A673 (cell line): ENCODE measurements at regions not wholly inside any gene's neighbourhood (a gene's known extent, or its start where the extent isn't known, plus 50 kb on each side); places are given as distances from the start of the nearest gene placed in this dataset.

Source experiments
- BruUV-seq: library from RNA; stranded (reverse); fragments of 400-500 nt; replicated peaks from 2 replicates; lab custom pipeline; 2021; lab: Mats Ljungman, UMichigan
- CTCF ChIA-PET: fragments of 300-600 bp; sonication (Branson Sonifier 250); formaldehyde crosslinking; loops from one replicate; lab custom pipeline; 2022; ENCODE audit warnings: antibody characterized with exemption; lab: Charles Lee
- POLR2A ChIA-PET: fragments of 300-600 bp; sonication (Branson Sonifier 250); formaldehyde crosslinking; loops from one replicate; lab custom pipeline; 2022; ENCODE audit warnings: antibody characterized with exemption; ENCODE audit not compliant: low non-redundant PET; lab: Charles Lee
- DNase-seq: peaks from one replicate; pipeline ENCODE4 v3.0.0-alpha.2; 2015; ENCODE audit warnings: low spot score
- H3K27ac ChIP-seq: fragments of 200-600 bp; sonication (generic); 2 replicates; pipeline ENCODE4 v1.5.1; 2016; ENCODE audit warnings: mixed run types, low read depth, mild to moderate bottlenecking, mixed read lengths, antibody characterized with exemption, low read length; ENCODE audit not compliant: poor library complexity, severe bottlenecking
- H3K27me3 ChIP-seq: fragments of 200-600 bp; sonication (generic); replicated peaks from 2 replicates; pipeline ENCODE4 v1.6.1; 2017; ENCODE audit warnings: mixed run types, low read depth, mild to moderate bottlenecking, mixed read lengths, antibody characterized with exemption, low read length; ENCODE audit not compliant: insufficient read depth, poor library complexity
- H3K36me3 ChIP-seq: fragments of 200-600 bp; sonication (generic); 2 replicates; pipeline ENCODE4 v1.6.1; 2016; ENCODE audit warnings: mixed run types, mild to moderate bottlenecking, mixed read lengths, antibody characterized with exemption, low read length; ENCODE audit not compliant: insufficient read depth, poor library complexity, severe bottlenecking
- H3K4me1 ChIP-seq: fragments of 200-600 bp; sonication (generic); 2 replicates; pipeline ENCODE4 v1.6.1; 2017; ENCODE audit warnings: mixed run types, mild to moderate bottlenecking, mixed read lengths, antibody characterized with exemption, low read length; ENCODE audit not compliant: insufficient read depth, poor library complexity, severe bottlenecking
- H3K4me3 ChIP-seq: fragments of 200-600 bp; sonication (generic); 2 replicates; pipeline ENCODE4 v1.5.1; 2016; ENCODE audit warnings: low read depth, mixed run types, mild to moderate bottlenecking, mixed read lengths, low read length; ENCODE audit not compliant: poor library complexity, severe bottlenecking
- H3K9me3 ChIP-seq: fragments of 200-600 bp; sonication (generic); 2 replicates; pipeline ENCODE4 v1.6.1; 2016; ENCODE audit warnings: mixed run types, low read depth, mild to moderate bottlenecking, mixed read lengths, antibody characterized with exemption, low read length; ENCODE audit not compliant: poor library complexity, severe bottlenecking
- CTCF ChIP-seq: fragments of 300-800, 200-600 bp; sonication (generic); conservative IDR thresholded peaks from 2 replicates; pipeline ENCODE4 v1.5.1; 2017; ENCODE audit warnings: low read depth, mild to moderate bottlenecking, antibody characterized with exemption, low read length, moderate library complexity, mixed read lengths
- EZH2 ChIP-seq: fragments of 200-600 bp; sonication (generic); IDR thresholded peaks from 2 replicates; pipeline ENCODE4 v1.6.1; 2017; ENCODE audit warnings: borderline replicate concordance, low read depth, mild to moderate bottlenecking, mixed read lengths, antibody characterized with exemption, low read length; ENCODE audit not compliant: poor library complexity, severe bottlenecking
- intact Hi-C: fragments of 100-400 bp; cut with micrococcal nuclease; formaldehyde crosslinking; loops from one replicate; pipeline ENCODE4 v1.10.0; 2022; ENCODE audit not compliant: unreplicated experiment

- Histone ChIP-seq H3K9me3 (no peaks in the 10 kb centered on the region), H3K4me3 (no peak overlapping the region), H3K27ac (no peak overlapping the region), H3K27me3 (peaks cover 8% of the 10 kb centered on the region), H3K36me3 (no peaks in the 10 kb centered on the region), H3K4me1 (no peaks in the 10 kb centered on the region)
- BruUV-seq, result no TSS peak
- no peak for DNase-seq
- intact Hi-C loops, result no loop called here
- TF ChIP-seq CTCF (no peak), EZH2 (no peak)
- ChIA-PET POLR2A (no interaction called here), CTCF (no interaction called here)
These were observed 189.6 kb downstream of the GPAM start for GRCh38 chr10:111993872-111994426.

GRCh38 chr10:111996103-111996502, 187.5 kb downstream of the GPAM start:
- BruUV-seq, result no TSS peak
- CTCF ChIA-PET, result no interaction called here
- Histone ChIP-seq H3K9me3 (no peaks in the 10 kb centered on the region), H3K27ac (no peak overlapping the region), H3K36me3 (no peaks in the 10 kb centered on the region), H3K4me1 (no peaks in the 10 kb centered on the region), H3K27me3 (peaks cover 3% of the 10 kb centered on the region), H3K4me3 (no peak overlapping the region)
- DNase-seq, result no peak
- TF ChIP-seq CTCF (no peak), EZH2 (no peak)
- POLR2A ChIA-PET, result no interaction called here
- intact Hi-C loops, result no loop called here

- no peak for DNase-seq
- peaks cover 3% of the 10 kb centered on the region for H3K27me3 ChIP-seq
- BruUV-seq, result no TSS peak
- no peak overlapping the region for H3K4me3 ChIP-seq
- ChIA-PET CTCF (no interaction called here), POLR2A (no interaction called here)
- intact Hi-C loops, result no loop called here
- H3K9me3 ChIP-seq, result no peaks in the 10 kb centered on the region
- TF ChIP-seq EZH2 (no peak), CTCF (no peak)
- H3K27ac ChIP-seq, result no peak overlapping the region
- no peaks in the 10 kb centered on the region for H3K36me3 ChIP-seq
- H3K4me1 ChIP-seq, result no peaks in the 10 kb centered on the region
These were observed 184.8 kb downstream of the GPAM start for GRCh38 chr10:111998728-111999127.
